Central memory CD8-positive, alpha-beta T cell (primary cell): ENCODE measurements at regions not wholly inside any gene's neighbourhood (a gene's known extent, or its start where the extent isn't known, plus 50 kb on each side); places are given as distances from the start of the nearest gene placed in this dataset.

ENCODE experiments used
- ATAC-seq: fragments of 150-1000 bp; cut with Tn5 transposase; replicated peaks from 2 replicates; pipeline ENCODE4 v1.10.0; 2022; ENCODE audit warnings: mild to moderate bottlenecking, moderate FRiP score, moderate number of reproducible peaks; ENCODE audit not compliant: poor library complexity, severe bottlenecking; ENCODE audit errors: extremely low read depth
- DNase-seq, 2 donors: peaks; one replicate each; pipeline ENCODE4 v3.0.0; 2021; ENCODE audit warnings: low spot score in 2 of 2
- H3K27ac Mint-ChIP-seq: one replicate; pipeline ENCODE4 v1.8.0; 2022; ENCODE audit warnings: low read depth, mild to moderate bottlenecking, moderate library complexity, mixed read lengths
- H3K27me3 Mint-ChIP-seq: one replicate; pipeline ENCODE4 v1.8.0; 2022; ENCODE audit warnings: mixed read lengths
- H3K36me3 Mint-ChIP-seq: one replicate; pipeline ENCODE4 v1.8.0; 2022; ENCODE audit warnings: mild to moderate bottlenecking, moderate library complexity, mixed read lengths; ENCODE audit not compliant: insufficient read depth
- H3K4me1 Mint-ChIP-seq: one replicate; pipeline ENCODE4 v1.8.0; 2022; ENCODE audit warnings: mixed read lengths
- H3K4me3 Mint-ChIP-seq: one replicate; pipeline ENCODE4 v1.8.0; 2022; ENCODE audit warnings: mild to moderate bottlenecking, moderate library complexity, mixed read lengths
- H3K9me3 Mint-ChIP-seq: one replicate; pipeline ENCODE4 v1.8.0; 2022; ENCODE audit warnings: mixed read lengths

DNA sequence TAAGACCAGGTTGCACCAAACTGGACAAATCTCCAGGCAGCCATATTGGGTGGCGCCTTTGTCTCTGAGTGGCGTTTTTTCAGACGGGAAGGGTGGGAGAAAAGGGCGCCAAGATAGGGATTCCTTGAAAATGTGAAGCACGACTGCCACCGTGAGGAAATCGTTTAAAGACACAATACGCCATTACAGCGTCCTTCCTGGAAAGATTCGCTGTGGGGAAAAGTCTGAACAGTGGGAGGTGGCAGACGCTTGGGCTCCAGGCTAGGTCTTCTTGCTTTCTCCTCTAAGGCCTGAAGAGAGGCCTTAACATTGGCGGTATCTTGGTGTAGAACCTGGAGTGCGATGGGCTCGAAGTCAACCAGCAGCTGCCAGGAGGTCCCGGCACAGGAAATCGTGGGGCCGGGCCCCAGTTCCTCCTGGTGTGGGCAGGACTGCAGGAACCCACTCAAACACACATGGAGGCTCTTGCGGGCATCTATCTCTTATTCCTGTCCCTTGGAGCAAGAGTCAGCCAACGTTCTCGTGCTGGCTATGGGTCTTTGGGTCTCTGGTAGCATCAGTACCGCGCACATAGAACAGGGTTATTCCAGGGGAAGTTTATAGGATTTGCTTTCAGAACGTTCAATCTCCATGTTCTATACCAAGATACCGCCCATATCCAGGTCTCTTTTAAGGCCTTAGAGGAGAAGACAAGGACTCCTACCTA, 208.8 kb downstream of the OR13H1 start:
- no peak overlapping the region for H3K4me3 Mint-ChIP-seq
- peaks cover 2% of the 10 kb centered on the region for H3K36me3 Mint-ChIP-seq
- no peaks in the 10 kb centered on the region for H3K27me3 Mint-ChIP-seq
- H3K9me3 Mint-ChIP-seq: no peaks in the 10 kb centered on the region
- DNase-seq: no peak
- no peaks in the 10 kb centered on the region for H3K4me1 Mint-ChIP-seq
- H3K27ac Mint-ChIP-seq: no peak overlapping the region
- ATAC-seq: no peak

DNA sequence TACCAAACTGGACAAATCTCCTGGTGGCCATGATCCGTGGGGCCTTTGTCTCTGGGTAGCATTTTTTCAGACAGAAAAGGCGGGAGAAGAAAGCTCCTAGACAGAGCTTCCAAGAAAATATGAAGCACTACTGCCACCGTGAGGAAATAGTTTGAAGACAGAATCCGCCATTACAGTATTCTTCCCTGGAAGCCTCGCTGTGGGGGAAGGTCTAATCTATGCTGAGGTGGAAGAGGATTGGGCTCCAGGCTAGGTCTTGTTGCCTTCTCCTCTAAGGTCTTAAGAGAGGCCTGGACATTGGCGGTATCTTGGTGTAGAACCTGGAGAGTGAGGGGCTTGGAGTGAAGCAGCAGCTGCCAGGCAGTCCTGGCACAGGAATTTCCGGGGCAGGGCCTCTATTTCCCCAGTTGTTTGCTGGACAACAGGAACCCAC, 218.9 kb downstream of the OR13H1 start:
- ATAC-seq (no peak), DNase-seq (no peak)
- H3K27me3 Mint-ChIP-seq: no peaks in the 10 kb centered on the region
- no peaks in the 10 kb centered on the region for H3K4me1 Mint-ChIP-seq
- peaks cover 2% of the 10 kb centered on the region for H3K36me3 Mint-ChIP-seq
- H3K4me3 Mint-ChIP-seq: no peak overlapping the region
- no peaks in the 10 kb centered on the region for H3K9me3 Mint-ChIP-seq
- no peak overlapping the region for H3K27ac Mint-ChIP-seq

DNA sequence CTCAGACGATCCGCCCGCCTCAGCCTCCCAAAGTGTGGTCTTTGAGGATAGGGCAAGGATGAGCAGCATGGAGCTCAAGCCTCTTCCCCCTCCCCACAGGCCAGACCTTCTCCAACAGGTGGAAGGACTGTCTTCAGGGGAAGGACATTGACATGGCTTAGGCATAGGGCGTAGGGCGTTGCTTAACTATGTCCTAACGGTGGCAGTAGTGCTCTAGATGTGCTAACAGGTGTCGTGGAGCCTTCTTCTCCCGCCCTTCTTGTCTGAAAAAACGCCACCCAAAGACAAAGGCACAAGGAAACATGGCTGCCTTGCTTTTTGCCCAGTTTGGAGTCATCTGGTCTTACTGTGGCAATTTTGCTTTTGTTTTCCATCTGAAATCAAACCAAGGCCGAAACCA, 219.8 kb downstream of the OR13H1 start:
- ATAC-seq: no peak
- Mint-ChIP-seq H3K27ac (no peak overlapping the region), H3K4me1 (no peaks in the 10 kb centered on the region), H3K4me3 (no peak overlapping the region), H3K27me3 (no peaks in the 10 kb centered on the region), H3K36me3 (peaks cover 2% of the 10 kb centered on the region), H3K9me3 (no peaks in the 10 kb centered on the region)
- DNase-seq: no peak

DNA sequence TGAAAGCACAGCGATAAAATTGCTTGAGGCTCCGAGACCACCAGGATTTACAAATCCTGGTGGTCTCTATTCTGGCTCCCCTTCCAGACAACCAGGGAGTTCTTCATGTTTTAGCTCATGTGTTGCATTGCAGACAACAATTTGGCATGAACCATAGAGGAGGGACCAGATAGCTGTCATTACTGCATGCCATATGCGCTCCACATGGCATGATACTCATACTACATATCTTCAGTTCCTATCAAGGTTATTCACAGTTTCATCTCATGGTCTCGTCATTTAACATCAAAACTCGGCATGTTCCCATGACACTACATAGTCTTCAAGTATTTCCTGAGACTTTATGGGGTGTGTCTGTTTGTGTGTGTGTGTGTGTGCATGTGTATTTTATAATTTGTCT, 220.3 kb downstream of the OR13H1 start:
- no peak overlapping the region for H3K4me3 Mint-ChIP-seq
- H3K9me3 Mint-ChIP-seq: no peaks in the 10 kb centered on the region
- no peaks in the 10 kb centered on the region for H3K4me1 Mint-ChIP-seq
- H3K36me3 Mint-ChIP-seq: peaks cover 2% of the 10 kb centered on the region
- H3K27me3 Mint-ChIP-seq: no peaks in the 10 kb centered on the region
- DNase-seq: no peak
- no peak overlapping the region for H3K27ac Mint-ChIP-seq
- no peak for ATAC-seq

DNA sequence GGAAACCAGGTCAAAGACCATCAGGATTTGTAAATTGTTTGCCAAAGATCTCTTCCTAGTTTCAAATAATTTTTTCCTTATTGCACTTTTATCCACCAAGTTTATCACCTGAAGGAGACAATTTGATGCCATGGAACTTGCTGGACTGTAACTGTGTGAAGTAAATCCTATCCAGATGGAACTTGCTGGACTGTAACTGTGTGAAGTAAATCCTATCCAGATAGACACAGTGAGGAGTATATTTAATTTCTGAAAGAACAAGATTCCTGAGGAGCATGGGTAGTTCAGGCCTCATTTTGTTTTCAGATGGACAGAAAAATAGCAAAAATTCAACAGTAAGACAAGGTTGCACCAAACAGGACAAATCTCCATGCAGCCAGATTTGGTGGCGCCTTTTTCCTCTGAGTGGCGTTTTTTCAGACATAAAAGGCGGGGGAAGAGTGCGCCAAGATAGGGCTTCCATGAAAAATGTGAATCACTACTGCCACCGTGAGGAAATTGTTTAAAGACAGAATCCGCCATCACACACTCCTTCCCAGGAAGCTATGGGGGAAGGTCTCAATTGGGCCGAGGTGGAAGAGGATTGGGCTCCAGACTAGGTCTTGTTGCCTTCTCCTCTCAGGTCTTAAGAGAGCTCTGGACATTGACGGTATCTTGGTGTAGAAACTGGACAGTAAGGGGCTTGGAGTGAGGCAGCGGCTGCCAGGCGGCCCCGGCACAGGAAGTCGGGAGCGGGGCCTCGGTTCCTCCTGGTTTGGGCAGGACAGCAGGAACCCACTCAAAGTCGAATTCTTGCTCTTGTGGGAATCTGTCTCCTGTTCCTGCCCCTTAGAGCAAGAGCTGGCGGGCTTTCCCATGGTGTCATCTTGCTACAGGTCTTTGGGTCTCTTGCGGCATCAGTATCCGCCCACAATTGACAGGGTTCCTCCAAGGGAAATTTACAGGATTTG, 234.7 kb downstream of the OR13H1 start:
- H3K9me3 Mint-ChIP-seq: no peaks in the 10 kb centered on the region
- no peak overlapping the region for H3K27ac Mint-ChIP-seq
- H3K4me1 Mint-ChIP-seq: no peaks in the 10 kb centered on the region
- ATAC-seq: no peak
- H3K27me3 Mint-ChIP-seq: no peaks in the 10 kb centered on the region
- H3K36me3 Mint-ChIP-seq: no peaks in the 10 kb centered on the region
- H3K4me3 Mint-ChIP-seq: no peak overlapping the region
- no peak for DNase-seq

DNA sequence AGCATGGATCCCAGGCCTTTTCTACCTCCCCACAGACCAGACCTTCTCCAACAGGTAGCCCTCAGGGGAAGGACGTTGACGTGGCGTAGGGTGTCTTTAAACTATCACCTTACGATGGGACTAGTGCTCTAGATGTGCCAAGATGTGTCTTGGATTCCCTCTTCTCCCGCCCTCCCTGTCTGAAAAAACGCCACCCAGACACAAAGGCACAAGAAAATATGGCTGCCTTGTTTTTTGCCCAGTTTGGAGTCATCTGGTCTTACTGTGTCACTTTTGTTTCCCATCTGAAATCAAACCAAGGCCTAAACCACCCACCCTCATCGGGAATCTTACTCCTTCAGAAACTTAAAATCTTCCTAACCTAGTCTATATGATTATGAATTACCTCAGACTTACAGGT, 235.4 kb downstream of the OR13H1 start:
- H3K36me3 Mint-ChIP-seq: no peaks in the 10 kb centered on the region
- ATAC-seq (no peak), DNase-seq (no peak)
- H3K9me3 Mint-ChIP-seq: no peaks in the 10 kb centered on the region
- H3K27ac Mint-ChIP-seq: no peak overlapping the region
- H3K27me3 Mint-ChIP-seq: no peaks in the 10 kb centered on the region
- no peaks in the 10 kb centered on the region for H3K4me1 Mint-ChIP-seq
- no peak overlapping the region for H3K4me3 Mint-ChIP-seq

DNA sequence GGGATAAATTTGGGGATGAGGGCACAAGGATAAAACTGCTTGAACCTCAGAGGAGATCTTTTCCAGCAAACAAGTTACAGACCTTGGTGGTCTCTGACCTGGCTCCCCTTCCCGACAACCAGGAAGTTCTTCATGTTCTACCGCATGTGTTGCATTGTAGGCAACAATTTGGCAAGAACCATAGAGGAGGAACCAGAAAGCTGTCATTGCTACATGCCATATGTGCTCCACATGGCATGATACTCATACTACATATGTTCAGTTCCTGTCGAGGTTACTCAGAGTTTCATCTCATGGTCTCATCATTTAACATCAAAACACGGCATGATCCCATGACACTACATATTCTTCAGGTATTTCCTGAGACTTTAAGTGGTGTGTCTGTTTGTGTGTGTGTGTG, 235.9 kb downstream of the OR13H1 start:
- no peak overlapping the region for H3K27ac Mint-ChIP-seq
- no peak for ATAC-seq
- H3K36me3 Mint-ChIP-seq: no peaks in the 10 kb centered on the region

DNA sequence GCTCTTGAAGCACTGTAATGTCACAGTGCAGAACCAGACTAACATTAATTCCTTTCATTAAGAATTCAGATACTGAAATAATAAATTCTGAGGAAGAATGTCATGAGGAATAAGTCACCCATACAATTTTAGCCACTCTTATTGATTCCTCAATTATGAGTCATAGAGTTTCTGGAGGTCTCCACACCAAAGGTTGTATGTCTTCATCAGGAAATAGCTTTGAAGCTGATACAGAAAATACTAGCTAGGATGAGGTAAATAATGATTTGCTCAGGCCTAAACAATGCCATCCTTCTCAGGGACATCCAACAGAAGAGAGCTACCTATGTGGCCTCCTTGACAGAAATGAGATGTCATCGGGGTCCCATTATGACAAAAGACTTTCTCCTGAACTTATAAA, 238.8 kb downstream of the OR13H1 start:
- no peak for DNase-seq

More for the DNA sequence above, 235.9 kb downstream of the OR13H1 start:
- DNase-seq: no peak
- Mint-ChIP-seq H3K4me3 (no peak overlapping the region), H3K27me3 (no peaks in the 10 kb centered on the region), H3K4me1 (no peaks in the 10 kb centered on the region), H3K9me3 (no peaks in the 10 kb centered on the region)

DNA sequence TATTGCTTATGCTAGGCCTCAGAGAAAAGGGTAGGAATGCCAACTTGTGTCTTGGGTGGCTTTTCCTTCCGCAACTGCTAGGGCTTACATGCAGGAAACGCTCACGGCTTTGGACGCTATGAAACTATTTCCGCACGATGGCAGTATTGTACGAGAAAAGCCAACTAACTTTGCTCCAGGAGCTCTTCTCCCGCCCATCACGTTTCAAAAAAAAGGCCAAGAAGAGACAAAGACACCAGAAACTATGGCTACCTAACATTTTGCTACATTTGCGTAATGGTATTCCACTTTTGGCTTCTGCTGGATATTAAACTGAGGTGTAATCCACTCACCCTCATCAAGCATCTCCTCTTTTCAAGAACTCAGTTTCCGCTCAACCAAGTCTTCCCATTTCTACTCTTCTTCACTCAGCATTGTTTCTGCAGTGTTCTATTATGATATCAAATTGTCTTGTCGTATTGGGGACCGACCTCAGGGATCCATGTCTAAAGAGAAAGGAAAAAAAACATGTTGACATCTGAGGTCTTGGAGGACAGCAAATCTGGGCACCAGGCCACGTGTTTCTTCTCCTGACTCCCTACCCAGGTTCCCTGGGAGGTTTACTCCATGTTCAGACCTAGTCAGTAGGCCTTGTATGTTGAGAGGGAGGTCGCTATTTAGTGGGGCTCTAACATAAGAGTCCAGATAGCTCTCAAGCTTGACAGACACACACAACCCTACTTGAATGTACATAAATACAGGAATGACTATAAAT, 239.4 kb upstream of the STK26 start:
- Mint-ChIP-seq H3K27ac (no peak overlapping the region), H3K27me3 (no peaks in the 10 kb centered on the region), H3K9me3 (no peaks in the 10 kb centered on the region), H3K4me3 (no peak overlapping the region), H3K4me1 (no peaks in the 10 kb centered on the region), H3K36me3 (no peaks in the 10 kb centered on the region)
- ATAC-seq (no peak), DNase-seq (no peak)

More for the DNA sequence above, 238.8 kb downstream of the OR13H1 start:
- H3K4me1 Mint-ChIP-seq: no peaks in the 10 kb centered on the region
- ATAC-seq: no peak
- H3K4me3 Mint-ChIP-seq: no peak overlapping the region
- no peak overlapping the region for H3K27ac Mint-ChIP-seq
- no peaks in the 10 kb centered on the region for H3K27me3 Mint-ChIP-seq
- no peaks in the 10 kb centered on the region for H3K36me3 Mint-ChIP-seq
- no peaks in the 10 kb centered on the region for H3K9me3 Mint-ChIP-seq

DNA sequence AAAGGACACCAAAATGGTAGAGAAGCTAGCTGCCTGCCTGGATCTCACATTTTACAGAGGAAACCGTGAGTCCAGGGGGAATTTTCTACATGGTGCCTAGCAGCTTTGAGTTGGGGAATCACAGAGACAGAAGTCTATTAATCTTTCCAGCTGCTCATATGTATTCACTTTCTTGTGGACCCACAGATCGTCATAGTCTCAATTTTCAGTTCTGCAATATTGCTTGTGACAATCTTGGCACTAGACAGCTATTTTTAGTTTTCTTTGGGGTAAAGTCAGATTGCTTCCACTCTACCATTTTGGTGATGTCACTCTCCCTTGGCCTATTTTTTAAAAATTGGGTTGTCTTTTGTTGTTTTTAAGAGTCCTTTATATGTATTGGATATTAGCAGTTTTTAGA, 233.4 kb upstream of the STK26 start:
- H3K36me3 Mint-ChIP-seq: peaks cover 1% of the 10 kb centered on the region
- DNase-seq (no peak), ATAC-seq (no peak)
- no peak overlapping the region for H3K4me3 Mint-ChIP-seq
- no peaks in the 10 kb centered on the region for H3K4me1 Mint-ChIP-seq
- no peaks in the 10 kb centered on the region for H3K27me3 Mint-ChIP-seq
- H3K27ac Mint-ChIP-seq: no peak overlapping the region
- H3K9me3 Mint-ChIP-seq: no peaks in the 10 kb centered on the region

DNA sequence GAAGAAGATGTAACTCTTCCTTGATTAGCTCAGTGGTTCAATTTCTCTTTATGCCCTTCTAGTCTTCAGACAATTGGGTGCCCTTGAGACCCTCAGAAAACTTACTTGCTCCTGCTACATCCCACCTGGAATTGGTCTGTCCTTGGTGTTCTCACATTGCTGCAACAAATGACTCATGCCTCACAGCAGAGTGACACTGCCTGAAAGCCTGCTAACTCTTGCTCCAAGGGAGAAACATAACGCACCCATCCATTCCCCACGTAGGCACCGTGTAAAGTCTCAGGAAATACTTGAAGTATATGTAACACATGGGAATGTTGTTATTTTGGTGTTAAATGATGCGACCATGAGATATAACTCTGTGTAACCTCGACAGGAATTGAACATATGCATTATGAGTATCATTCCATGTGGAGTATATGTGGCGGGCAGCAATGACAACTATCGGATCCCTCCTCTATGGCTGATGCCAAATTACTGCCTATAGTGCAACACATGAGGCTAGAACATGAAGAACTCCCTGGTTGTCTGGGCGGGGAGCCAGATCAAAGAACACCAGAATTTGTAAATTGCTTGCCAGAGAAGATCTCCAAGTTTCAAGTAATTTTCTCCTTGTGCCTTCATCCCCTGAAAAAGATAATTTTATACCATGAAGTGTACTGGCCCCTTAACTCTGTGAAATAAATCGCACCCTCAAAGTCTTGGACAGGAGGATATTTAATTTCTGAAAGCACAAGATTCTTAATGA, 231.3 kb upstream of the STK26 start:
- Mint-ChIP-seq H3K4me3 (no peak overlapping the region), H3K27ac (no peak overlapping the region), H3K4me1 (no peaks in the 10 kb centered on the region), H3K27me3 (no peaks in the 10 kb centered on the region), H3K36me3 (peaks cover 1% of the 10 kb centered on the region), H3K9me3 (no peaks in the 10 kb centered on the region)
- DNase-seq: no peak
- ATAC-seq: no peak

DNA sequence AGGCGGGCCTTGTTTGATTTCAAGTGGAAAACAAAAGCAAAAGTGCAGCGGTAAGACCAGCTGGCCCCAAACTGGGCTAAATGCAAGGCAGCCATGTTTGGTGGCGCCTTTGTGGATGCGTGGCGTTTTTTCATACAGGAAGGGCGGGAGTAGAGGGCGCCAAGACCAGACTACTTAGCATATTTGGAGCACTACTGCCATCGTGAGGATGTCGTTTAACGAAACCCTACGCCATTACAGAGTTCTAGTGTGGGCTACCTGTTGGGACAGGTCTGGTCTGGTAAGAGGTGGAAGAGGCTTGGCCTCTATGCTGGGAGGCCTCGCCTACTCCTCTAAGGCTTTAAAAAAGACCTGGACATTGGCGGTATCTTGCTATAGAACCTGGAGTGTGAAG, 230.7 kb upstream of the STK26 start:
- H3K36me3 Mint-ChIP-seq: peaks cover 1% of the 10 kb centered on the region
- no peak overlapping the region for H3K4me3 Mint-ChIP-seq
- no peak for DNase-seq
- ATAC-seq: no peak
- no peak overlapping the region for H3K27ac Mint-ChIP-seq
- no peaks in the 10 kb centered on the region for H3K27me3 Mint-ChIP-seq
- H3K9me3 Mint-ChIP-seq: no peaks in the 10 kb centered on the region
- no peaks in the 10 kb centered on the region for H3K4me1 Mint-ChIP-seq
